Common myeloid progenitor, CD34-positive (primary cell): ENCODE measurements at regions not wholly inside any gene's neighbourhood (a gene's known extent, or its start where the extent isn't known, plus 50 kb on each side); places are given as distances from the start of the nearest gene placed in this dataset.

Experiments used
- CTCF ChIA-PET: fragments of 350-600 bp; sonication (Branson Sonifier 250); formaldehyde crosslinking; loops from one replicate; lab custom pipeline; 2021; ENCODE audit warnings: antibody characterized with exemption; lab: Charles Lee
- POLR2A ChIA-PET: fragments of 350-600 bp; sonication (Branson Sonifier 250); formaldehyde crosslinking; loops from one replicate; lab custom pipeline; 2021; ENCODE audit warnings: antibody characterized with exemption; lab: Charles Lee
- DNase-seq, 3 donors: peaks; one replicate each; pipeline versions ENCODE4 v3.0.0 to v3.0.0-alpha.2; 2013
- H3K27ac ChIP-seq, 2 experiments: 1 replicate in 1 of 2; 2 replicates in 1 of 2; pipeline ENCODE4 v1.7.0; 2013; ENCODE audit warnings: inconsistent platforms in 2 of 2, low read length in 2 of 2, mild to moderate bottlenecking in 2 of 2, low read depth in 1 of 2, moderate library complexity in 1 of 2; ENCODE audit not compliant: severe bottlenecking in 2 of 2, insufficient read depth in 1 of 2, poor library complexity in 1 of 2
- H3K27me3 ChIP-seq, 5 experiments: replicated peaks in 2 of 5; 1 replicate in 3 of 5; 2 replicates in 2 of 5; pipeline versions ENCODE4 v1.6.1 to v1.7.0; 2013; ENCODE audit warnings: low read length in 4 of 5, mild to moderate bottlenecking in 2 of 5, moderate library complexity in 2 of 5, inconsistent platforms in 1 of 5; ENCODE audit not compliant: insufficient read depth in 5 of 5, control insufficient read depth in 4 of 5
- H3K36me3 ChIP-seq, 4 experiments: 1 replicate in 2 of 4; 2 replicates in 2 of 4; pipeline versions ENCODE4 v1.6.1 to v1.7.0; 2013; ENCODE audit warnings: low read length in 3 of 4, control low read depth in 1 of 4, mild to moderate bottlenecking in 1 of 4; ENCODE audit not compliant: control insufficient read depth in 4 of 4, insufficient read depth in 4 of 4
- H3K4me1 ChIP-seq, 4 experiments: 1 replicate in 3 of 4; 2 replicates in 1 of 4; pipeline versions ENCODE4 v1.6.1 to v1.7.1; 2013; ENCODE audit warnings: low read length in 3 of 4, mild to moderate bottlenecking in 3 of 4, control low read depth in 1 of 4, inconsistent platforms in 1 of 4, moderate library complexity in 1 of 4; ENCODE audit not compliant: control insufficient read depth in 4 of 4, insufficient read depth in 4 of 4; ENCODE audit errors: control extremely low read depth in 1 of 4
- H3K4me3 ChIP-seq, 7 experiments: 1 replicate in 4 of 7; 2 replicates in 3 of 7; pipeline versions ENCODE4 v1.5.1 to v1.7.0; 2013; ENCODE audit warnings: mild to moderate bottlenecking in 7 of 7, low read length in 6 of 7, moderate library complexity in 6 of 7, inconsistent platforms in 2 of 7, low read depth in 2 of 7, control low read depth in 1 of 7; ENCODE audit not compliant: insufficient read depth in 4 of 7, control insufficient read depth in 1 of 7; ENCODE audit errors: extremely low read depth in 1 of 7
- H3K9me3 ChIP-seq, 5 experiments: 1 replicate in 4 of 5; 2 replicates in 1 of 5; pipeline versions ENCODE4 v1.6.1 to v1.7.1; 2013; ENCODE audit warnings: low read length in 4 of 5, mild to moderate bottlenecking in 2 of 5, inconsistent platforms in 1 of 5, low read depth in 1 of 5, moderate library complexity in 1 of 5; ENCODE audit not compliant: control insufficient read depth in 4 of 5, insufficient read depth in 2 of 5; ENCODE audit errors: control extremely low read depth in 1 of 5
- WGBS: methylation state at CpG from one replicate; pipeline ENCODE4 v1.1.5; 2013; ENCODE audit not compliant: insufficient coverage; 5-methylcytosine and 5-hydroxymethylcytosine counted together

DNA sequence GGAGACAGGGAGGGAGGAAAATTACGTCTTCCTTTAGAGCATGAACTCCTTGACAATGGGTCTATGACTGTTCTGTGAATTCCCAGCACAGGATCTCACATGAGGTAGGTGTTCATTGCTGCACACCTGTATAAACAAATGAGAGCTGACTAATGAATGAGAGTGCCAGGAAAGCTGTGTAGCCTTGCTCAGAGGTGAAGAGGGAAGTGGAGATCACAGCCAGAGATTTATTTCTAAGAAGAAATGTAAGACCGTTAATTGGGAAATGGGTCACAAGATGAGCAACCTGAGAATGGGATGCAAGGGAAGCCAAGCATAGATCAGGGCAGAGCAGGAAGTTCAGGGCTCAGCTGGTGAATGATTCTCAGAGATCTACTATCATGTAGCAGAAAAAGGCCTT lies 295.1 kb downstream of the CDK5RAP2 start:
- Histone ChIP-seq H3K4me1 (no peaks in the 10 kb centered on the region), H3K9me3 (peaks cover 0 to 2% (median 0%) of the 10 kb centered on the region in 5 experiments), H3K27ac (no peak overlapping the region), H3K4me3 (no peak overlapping the region), H3K27me3 (peaks cover 0 to 2% (median 0%) of the 10 kb centered on the region in 5 experiments), H3K36me3 (no peaks in the 10 kb centered on the region)
- no peak for DNase-seq
- 86% methylated on average over 2 of the region's 2 CpGs for WGBS
- ChIA-PET POLR2A (no interaction called here), CTCF (no interaction called here)

DNA sequence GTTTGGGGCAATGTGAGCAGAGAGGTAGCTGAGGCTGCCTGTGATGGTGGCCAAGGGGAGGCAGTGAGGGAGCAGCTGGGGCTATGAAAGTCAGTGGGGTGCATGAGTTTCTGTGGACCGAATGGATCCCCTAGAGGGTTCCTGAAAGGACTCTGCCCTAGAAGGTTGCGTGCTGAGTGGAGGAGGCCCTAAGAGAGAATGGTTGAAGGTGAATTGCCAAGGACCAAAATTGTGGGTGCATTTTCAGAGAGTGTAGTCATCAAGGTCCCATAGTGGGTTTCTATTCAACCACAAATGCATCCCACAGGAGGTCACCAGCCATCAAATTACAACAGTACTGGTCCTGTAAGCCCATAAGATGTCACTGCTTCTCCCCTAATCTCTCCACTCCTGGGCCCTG lies 298.3 kb downstream of the CDK5RAP2 start:
- DNase-seq = no peak
- CTCF ChIA-PET = no interaction called here

DNA sequence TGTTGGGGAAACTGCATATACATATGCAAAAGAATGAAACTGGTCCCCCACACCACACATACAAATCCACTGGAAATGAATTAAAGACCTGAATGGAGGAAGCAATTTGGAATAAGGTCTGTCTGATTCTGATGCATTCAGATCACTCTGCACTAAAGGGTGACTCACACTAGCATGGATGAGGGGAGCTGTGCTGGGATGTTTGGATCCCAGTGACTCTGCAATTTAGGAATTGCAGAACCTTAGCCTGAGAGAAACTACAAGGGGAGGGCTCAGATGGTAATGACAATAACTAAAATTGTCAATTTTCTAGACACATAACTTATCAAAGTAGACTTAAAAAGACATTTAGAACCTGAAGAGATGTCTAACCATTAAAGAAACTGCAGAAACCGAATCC lies 312.0 kb downstream of the CDK5RAP2 start:
- Histone ChIP-seq H3K27me3 (no peaks in the 10 kb centered on the region), H3K9me3 (no peaks in the 10 kb centered on the region), H3K4me1 (no peaks in the 10 kb centered on the region), H3K36me3 (no peaks in the 10 kb centered on the region), H3K4me3 (no peak overlapping the region), H3K27ac (no peak overlapping the region)
- DNase-seq = no peak
- WGBS = no CpG with 5 or more reads among the region's 1 CpG
- ChIA-PET POLR2A (no interaction called here), CTCF (no interaction called here)

More for the DNA sequence above, 298.3 kb downstream of the CDK5RAP2 start:
- Histone ChIP-seq H3K9me3 (peaks cover 0 to 2% (median 0%) of the 10 kb centered on the region in 5 experiments), H3K27ac (no peak overlapping the region), H3K4me3 (no peak overlapping the region), H3K36me3 (no peaks in the 10 kb centered on the region), H3K27me3 (peaks cover 0 to 2% (median 0%) of the 10 kb centered on the region in 5 experiments), H3K4me1 (no peaks in the 10 kb centered on the region)
- POLR2A ChIA-PET = no interaction called here
- WGBS = 90% methylated on average over 2 of the region's 2 CpGs

DNA sequence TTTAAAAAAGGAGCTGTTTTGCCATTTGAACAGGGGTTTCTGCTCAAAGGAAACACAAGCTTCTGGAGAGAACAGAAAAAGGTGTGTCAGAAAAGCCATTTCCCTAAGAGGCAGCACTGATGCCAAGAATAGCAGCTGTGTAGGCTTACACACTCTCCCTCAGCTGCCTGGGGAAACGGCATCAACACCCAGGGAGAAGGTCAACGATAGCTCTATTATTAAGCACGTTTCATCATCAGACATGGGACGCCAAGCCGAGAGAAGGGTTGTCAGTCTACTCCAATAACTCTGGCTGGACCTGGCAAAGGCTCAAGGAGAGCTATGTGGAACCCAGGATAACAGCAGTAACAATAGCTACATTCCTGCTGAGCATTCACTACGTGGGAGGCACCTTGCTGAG lies 314.2 kb downstream of the CDK5RAP2 start:
- Histone ChIP-seq H3K27ac (no peak overlapping the region), H3K9me3 (no peaks in the 10 kb centered on the region), H3K36me3 (no peaks in the 10 kb centered on the region), H3K4me1 (no peaks in the 10 kb centered on the region), H3K4me3 (no peak overlapping the region), H3K27me3 (no peaks in the 10 kb centered on the region)
- WGBS = 92% methylated on average over 6 of the region's 6 CpGs
- ChIA-PET POLR2A (no interaction called here), CTCF (no interaction called here)
- no peak for DNase-seq

DNA sequence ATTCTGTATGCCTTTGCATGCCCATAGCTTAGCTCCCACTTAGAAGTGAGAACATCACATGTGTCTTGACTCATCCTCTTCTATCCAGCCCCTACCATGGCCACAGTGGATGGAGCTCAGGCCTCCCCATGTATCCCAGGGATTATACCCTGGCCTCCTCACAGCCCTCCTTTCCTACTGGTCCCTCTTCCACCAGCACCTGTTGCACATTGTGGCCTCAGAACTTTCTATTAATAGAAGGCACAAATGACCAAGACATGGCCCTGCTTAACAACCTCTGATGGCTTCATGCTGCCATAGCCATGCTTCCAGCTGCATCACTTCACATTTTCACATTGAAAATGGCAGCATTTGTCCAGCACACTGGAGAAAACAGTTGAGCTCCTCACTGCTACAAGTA lies 315.4 kb downstream of the CDK5RAP2 start:
- ChIA-PET CTCF (no interaction called here), POLR2A (no interaction called here)
- Histone ChIP-seq H3K4me3 (no peak overlapping the region), H3K4me1 (no peaks in the 10 kb centered on the region), H3K27ac (no peak overlapping the region), H3K36me3 (no peaks in the 10 kb centered on the region), H3K27me3 (no peaks in the 10 kb centered on the region), H3K9me3 (no peaks in the 10 kb centered on the region)
- DNase-seq = no peak

DNA sequence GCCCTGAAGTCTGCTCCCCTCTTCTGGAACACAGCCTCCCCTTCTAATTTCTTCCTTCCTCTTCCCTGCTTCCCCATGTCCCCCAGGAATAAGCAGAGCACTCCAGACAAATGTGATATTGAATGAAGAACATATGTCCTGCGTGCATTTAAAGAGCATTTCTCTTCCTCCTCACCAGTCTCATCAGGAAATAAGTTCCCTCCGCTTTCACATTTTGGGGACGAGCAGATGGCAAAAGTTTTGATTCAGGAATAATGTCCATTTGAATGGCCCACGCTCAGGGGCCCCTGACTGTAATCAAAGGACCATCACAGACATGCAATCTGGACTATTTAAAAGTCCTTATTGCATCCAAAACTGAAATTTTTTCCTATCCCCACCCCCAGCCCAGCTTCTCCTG lies 316.1 kb downstream of the CDK5RAP2 start:
- H3K4me1 ChIP-seq = no peaks in the 10 kb centered on the region
- H3K27me3 ChIP-seq = no peaks in the 10 kb centered on the region
- 98% methylated on average over 4 of the region's 4 CpGs for WGBS
- CTCF ChIA-PET = no interaction called here
- no peaks in the 10 kb centered on the region for H3K36me3 ChIP-seq
- no peak overlapping the region for H3K4me3 ChIP-seq
- DNase-seq = no peak
- POLR2A ChIA-PET = no interaction called here
- no peak overlapping the region for H3K27ac ChIP-seq
- no peaks in the 10 kb centered on the region for H3K9me3 ChIP-seq

DNA sequence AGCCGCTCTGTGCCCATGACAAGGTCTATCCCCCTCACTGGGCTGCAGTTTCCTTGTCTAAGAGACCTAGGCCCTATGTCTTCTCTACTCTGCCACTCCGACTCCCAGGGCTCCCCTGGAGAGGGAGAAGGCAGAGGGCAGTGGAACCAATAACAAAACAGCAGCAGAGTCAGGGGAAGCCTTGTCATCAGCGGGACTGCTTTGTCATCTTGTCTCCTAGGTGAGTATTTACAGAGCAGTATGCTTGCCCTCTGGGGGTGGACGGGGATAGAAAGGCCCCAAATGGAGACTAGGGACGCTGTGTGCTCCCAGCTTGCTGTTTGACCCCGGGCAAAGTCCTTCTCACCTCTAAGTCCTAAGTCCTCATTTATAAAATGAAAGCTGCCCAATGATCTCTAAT lies 318.5 kb downstream of the CDK5RAP2 start:
- Histone ChIP-seq H3K36me3 (no peaks in the 10 kb centered on the region), H3K4me1 (no peaks in the 10 kb centered on the region), H3K9me3 (no peaks in the 10 kb centered on the region), H3K4me3 (no peak overlapping the region), H3K27me3 (no peaks in the 10 kb centered on the region), H3K27ac (no peak overlapping the region)
- no peak for DNase-seq
- WGBS = 88% methylated on average over 6 of the region's 6 CpGs
- CTCF ChIA-PET = no interaction called here
- POLR2A ChIA-PET = no interaction called here
